Kidney (tissue), 13 donors: ENCODE measurements at regions not wholly inside any gene's neighbourhood (a gene's known extent, or its start where the extent isn't known, plus 50 kb on each side); places are given as distances from the start of the nearest gene placed in this dataset.
A peak's percentile ranks its signal among the peaks of the same experiment; 100 is the strongest.

Experiments used
- DNase-seq, 5 donors: peaks; one replicate each; pipeline ENCODE4 v3.0.0-alpha.2; 2013 to 2020
- FAIRE-seq: peaks from 2 replicates; lab custom pipeline; 2012; peaks lifted over from hg19 to GRCh38; lab: Jason Lieb, UNC
- H3K27ac ChIP-seq, 2 donors: one replicate each; pipeline ENCODE4 v1.7.0; 2013; ENCODE audit warnings: low read depth in 2 of 2, low read length in 2 of 2, inconsistent platforms in 1 of 2
- H3K27me3 ChIP-seq: one replicate; pipeline ENCODE4 v1.7.1; 2013; ENCODE audit warnings: low read length, inconsistent platforms; ENCODE audit not compliant: control insufficient read depth, insufficient read depth
- H3K36me3 ChIP-seq, 3 donors: one replicate each; pipeline versions ENCODE4 v1.7.0 to v1.7.1; 2013; ENCODE audit warnings: low read length in 3 of 3, control low read depth in 1 of 3, inconsistent platforms in 1 of 3; ENCODE audit not compliant: insufficient read depth in 3 of 3, control insufficient read depth in 2 of 3
- H3K4me1 ChIP-seq, 3 donors: one replicate each; pipeline versions ENCODE4 v1.7.0 to v1.7.1; 2013; ENCODE audit warnings: low read length in 3 of 3, inconsistent platforms in 1 of 3, low read depth in 1 of 3; ENCODE audit not compliant: control insufficient read depth in 2 of 3, insufficient read depth in 2 of 3
- H3K4me3 ChIP-seq, 3 donors: one replicate each; pipeline versions ENCODE4 v1.7.0 to v1.8.1; 2013; ENCODE audit warnings: low read length in 3 of 3, control low read depth in 1 of 3, inconsistent platforms in 1 of 3
- H3K9ac ChIP-seq, 3 donors: one replicate each; pipeline versions ENCODE4 v1.7.0 to v1.7.1; 2013; ENCODE audit warnings: low read length in 3 of 3, control low read depth in 1 of 3, inconsistent platforms in 1 of 3
- H3K9me3 ChIP-seq, 3 donors: one replicate each; pipeline versions ENCODE4 v1.7.0 to v1.7.1; 2013; ENCODE audit warnings: low read length in 3 of 3, control low read depth in 1 of 3, inconsistent platforms in 1 of 3; ENCODE audit not compliant: control insufficient read depth in 2 of 3, insufficient read depth in 1 of 3
- intact Hi-C: fragments of 100-400 bp; cut with DNase I; formaldehyde crosslinking; loops from one replicate; pipeline ENCODE4 v1.11.1; 2022
- TF ChIP-seq, protein P1 (sequence below): IDR thresholded peaks from 3 replicates; pipeline ENCODE4 v1.5.1; 2012; ENCODE audit warnings: mild to moderate bottlenecking, moderate library complexity, borderline replicate concordance; ENCODE audit not compliant: insufficient read depth; ENCODE audit errors: extremely low read depth
- donor health status: control.
- donor health status: control.
- donor health status: control.
- donor health status: control.
- donor health status: control.
- donor health status: DM: yes; HTN: yes; CAD: no.
- donor health status: Normal renal cell carcinoma (clear cell type).

DNA sequence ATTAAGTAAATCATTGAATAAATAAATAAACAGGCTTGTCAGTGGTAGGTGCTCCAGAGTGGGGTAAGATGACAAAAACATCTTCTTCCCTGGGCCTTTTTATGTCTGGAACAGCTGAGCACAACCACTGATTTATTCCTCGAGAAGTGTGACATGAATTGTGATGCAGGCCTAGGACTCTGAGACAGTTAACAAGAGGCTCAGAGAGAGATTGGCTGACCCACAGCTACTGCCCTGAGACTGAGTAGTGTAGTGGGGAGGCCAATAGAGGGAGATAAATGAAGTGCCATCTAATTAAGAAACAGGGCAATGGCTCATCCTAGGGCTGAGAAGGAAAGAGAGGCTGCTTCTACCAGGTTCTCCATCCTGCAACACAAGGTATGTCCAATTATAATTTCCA is 369.3 kb upstream of the TRPC7 start:
- intact Hi-C loops, result no loop called here
- FAIRE-seq (no peak), DNase-seq (no peak)
- Histone ChIP-seq H3K27me3 (no peaks in the 10 kb centered on the region), H3K27ac (no peak overlapping the region), H3K9ac (no peak overlapping the region), H3K36me3 (no peaks in the 10 kb centered on the region), H3K4me3 (no peak overlapping the region), H3K9me3 (no peaks in the 10 kb centered on the region), H3K4me1 (peaks cover 0 to 5% (median 4%) of the 10 kb centered on the region in 3 donors)
- TF ChIP-seq, protein P1, sequence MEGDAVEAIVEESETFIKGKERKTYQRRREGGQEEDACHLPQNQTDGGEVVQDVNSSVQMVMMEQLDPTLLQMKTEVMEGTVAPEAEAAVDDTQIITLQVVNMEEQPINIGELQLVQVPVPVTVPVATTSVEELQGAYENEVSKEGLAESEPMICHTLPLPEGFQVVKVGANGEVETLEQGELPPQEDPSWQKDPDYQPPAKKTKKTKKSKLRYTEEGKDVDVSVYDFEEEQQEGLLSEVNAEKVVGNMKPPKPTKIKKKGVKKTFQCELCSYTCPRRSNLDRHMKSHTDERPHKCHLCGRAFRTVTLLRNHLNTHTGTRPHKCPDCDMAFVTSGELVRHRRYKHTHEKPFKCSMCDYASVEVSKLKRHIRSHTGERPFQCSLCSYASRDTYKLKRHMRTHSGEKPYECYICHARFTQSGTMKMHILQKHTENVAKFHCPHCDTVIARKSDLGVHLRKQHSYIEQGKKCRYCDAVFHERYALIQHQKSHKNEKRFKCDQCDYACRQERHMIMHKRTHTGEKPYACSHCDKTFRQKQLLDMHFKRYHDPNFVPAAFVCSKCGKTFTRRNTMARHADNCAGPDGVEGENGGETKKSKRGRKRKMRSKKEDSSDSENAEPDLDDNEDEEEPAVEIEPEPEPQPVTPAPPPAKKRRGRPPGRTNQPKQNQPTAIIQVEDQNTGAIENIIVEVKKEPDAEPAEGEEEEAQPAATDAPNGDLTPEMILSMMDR, result no peak

DNA sequence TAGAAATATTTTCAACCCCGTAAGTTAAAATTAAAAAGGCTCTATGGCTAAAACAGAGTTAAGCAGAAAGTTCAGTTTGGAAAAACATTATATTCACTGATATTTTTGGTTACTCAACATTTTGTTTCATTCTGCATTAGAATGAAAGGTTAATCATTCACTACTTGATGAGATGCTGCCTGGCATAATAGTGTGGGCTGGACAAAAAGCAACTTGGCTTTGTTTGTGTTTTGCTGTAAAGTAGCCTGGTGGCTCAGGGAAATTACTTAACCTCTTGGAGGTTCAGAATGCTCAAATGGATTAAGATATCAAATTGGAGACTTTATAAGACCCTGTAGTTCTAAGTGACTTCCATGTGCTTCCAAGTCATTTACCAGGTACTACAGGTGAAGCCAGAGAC is 367.4 kb upstream of the TRPC7 start:
- Histone ChIP-seq H3K4me1 (peaks cover 0 to 5% (median 4%) of the 10 kb centered on the region in 3 donors), H3K9ac (no peak overlapping the region), H3K9me3 (no peaks in the 10 kb centered on the region), H3K27ac (peak overlapping the region; percentile 61 to 65), H3K4me3 (peak overlapping the region in 1 of 3 donors; percentile 20), H3K36me3 (no peaks in the 10 kb centered on the region), H3K27me3 (no peaks in the 10 kb centered on the region)
- intact Hi-C loops, result no loop called here
- TF ChIP-seq, protein P1, result no peak
- FAIRE-seq (peak; percentile 67), DNase-seq (peak in 3 of 5 donors; percentile 14 to 62 (median 50))

DNA sequence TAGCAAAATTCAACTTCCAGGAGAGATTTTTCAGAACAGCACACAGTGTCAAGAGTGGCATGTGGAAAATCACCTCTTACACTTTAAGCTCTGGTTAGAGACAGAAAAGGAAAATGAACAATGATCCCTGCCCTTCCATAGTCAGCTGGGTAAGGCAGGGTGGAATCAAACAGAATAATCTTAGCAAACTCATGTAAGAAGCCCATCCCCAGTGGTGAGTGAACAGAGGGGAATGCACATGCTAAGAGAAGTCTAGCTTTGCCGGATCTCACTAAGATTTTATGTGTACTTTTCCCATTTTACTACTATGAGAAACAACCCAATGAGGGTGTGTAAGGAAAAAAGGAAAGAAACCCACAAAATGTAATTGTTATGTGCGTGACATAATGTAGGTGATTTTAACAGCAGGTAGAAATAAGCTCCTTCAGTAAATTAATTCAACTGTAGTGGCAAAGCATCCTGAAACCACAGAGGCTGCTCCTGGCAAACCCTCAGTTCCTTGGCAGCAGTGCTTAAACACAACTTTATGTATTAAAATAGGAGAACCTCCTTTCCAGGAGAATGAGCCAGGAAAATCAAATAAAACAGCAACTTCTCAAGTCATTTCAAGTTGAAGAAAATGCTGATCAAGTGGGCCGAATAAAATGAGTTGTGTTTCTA is 366.0 kb upstream of the TRPC7 start:
- peak overlapping the region; percentile 12 to 76 for H3K27ac ChIP-seq
- intact Hi-C loops, result no loop called here
- H3K36me3 ChIP-seq, result no peaks in the 10 kb centered on the region
- no peaks in the 10 kb centered on the region for H3K27me3 ChIP-seq
- TF ChIP-seq, protein P1, result no peak
- peaks cover 0 to 5% (median 2%) of the 10 kb centered on the region in 3 donors for H3K4me1 ChIP-seq
- H3K9me3 ChIP-seq, result no peaks in the 10 kb centered on the region
- H3K4me3 ChIP-seq, result no peak overlapping the region
- FAIRE-seq (no peak), DNase-seq (no peak)
- H3K9ac ChIP-seq, result no peak overlapping the region
